ENCODE measurements at regions not wholly inside any gene's neighbourhood (a gene's known extent, or its start where the extent isn't known, plus 50 kb on each side); places are given as distances from the start of the nearest gene placed in this dataset.

DNA sequence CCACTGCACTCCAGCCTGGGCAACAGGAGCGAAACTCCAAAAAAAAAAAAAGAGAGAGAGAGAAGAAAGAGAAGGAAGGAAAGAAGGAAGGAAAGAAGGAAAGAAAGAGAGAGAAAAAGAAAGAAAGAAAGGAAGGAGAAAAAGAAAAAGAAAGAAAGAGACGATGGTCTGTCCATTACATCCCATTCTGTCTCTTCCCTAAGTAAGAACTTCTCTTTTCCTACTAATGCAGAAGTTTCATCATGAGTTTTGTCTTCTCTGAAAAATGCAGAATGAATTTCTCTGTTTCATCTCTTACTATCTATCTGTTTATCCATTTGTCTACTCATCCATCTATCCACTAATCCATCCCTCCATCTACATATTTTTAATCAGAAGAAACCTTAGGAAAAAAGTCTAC, 94.9 kb upstream of the MED13 start:
- TF ChIP-seq POLR2AphosphoS5 (IDR thresholded peaks at IDR 0.05; ENCODE audit: low read depth, low read length) (no peak), SIN3A (IDR thresholded peaks at IDR 0.05; ENCODE audit: borderline replicate concordance, insufficient read depth, low read length) (no peak), FOXP2 (optimal IDR thresholded peaks at IDR 0.05; ENCODE audit: borderline replicate concordance, extremely low read depth, extremely low read length, insufficient read depth) (no peak)
- TF ChIP-seq, protein P1, sequence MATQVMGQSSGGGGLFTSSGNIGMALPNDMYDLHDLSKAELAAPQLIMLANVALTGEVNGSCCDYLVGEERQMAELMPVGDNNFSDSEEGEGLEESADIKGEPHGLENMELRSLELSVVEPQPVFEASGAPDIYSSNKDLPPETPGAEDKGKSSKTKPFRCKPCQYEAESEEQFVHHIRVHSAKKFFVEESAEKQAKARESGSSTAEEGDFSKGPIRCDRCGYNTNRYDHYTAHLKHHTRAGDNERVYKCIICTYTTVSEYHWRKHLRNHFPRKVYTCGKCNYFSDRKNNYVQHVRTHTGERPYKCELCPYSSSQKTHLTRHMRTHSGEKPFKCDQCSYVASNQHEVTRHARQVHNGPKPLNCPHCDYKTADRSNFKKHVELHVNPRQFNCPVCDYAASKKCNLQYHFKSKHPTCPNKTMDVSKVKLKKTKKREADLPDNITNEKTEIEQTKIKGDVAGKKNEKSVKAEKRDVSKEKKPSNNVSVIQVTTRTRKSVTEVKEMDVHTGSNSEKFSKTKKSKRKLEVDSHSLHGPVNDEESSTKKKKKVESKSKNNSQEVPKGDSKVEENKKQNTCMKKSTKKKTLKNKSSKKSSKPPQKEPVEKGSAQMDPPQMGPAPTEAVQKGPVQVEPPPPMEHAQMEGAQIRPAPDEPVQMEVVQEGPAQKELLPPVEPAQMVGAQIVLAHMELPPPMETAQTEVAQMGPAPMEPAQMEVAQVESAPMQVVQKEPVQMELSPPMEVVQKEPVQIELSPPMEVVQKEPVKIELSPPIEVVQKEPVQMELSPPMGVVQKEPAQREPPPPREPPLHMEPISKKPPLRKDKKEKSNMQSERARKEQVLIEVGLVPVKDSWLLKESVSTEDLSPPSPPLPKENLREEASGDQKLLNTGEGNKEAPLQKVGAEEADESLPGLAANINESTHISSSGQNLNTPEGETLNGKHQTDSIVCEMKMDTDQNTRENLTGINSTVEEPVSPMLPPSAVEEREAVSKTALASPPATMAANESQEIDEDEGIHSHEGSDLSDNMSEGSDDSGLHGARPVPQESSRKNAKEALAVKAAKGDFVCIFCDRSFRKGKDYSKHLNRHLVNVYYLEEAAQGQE (IDR thresholded peaks at IDR 0.05; ENCODE audit: insufficient read depth in 1 of 2, low read depth in 2 of 2, low read length in 2 of 2): no peak

DNA sequence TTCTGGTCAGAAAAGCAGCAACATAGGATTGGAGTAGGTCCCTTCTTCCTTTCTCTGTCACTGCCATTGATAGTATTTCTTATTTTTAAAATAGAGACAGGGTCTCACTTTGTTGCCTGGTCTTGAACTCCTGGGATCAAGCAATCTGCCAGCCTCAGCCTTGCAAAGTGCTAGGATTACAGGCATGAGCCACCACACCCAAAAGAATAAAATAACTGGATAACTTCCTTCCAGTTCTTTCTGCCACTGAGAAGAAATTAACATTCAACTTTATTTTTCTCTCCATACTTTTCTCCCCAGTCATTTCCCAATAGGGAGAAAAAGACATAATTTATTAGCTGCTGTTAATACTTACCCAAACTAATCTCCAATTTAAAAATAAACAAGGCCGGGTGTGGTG, 91.9 kb upstream of the MED13 start:
- TF ChIP-seq POLR2AphosphoS5 (IDR thresholded peaks at IDR 0.05; ENCODE audit: low read depth, low read length) (no peak), FOXP2 (optimal IDR thresholded peaks at IDR 0.05; ENCODE audit: borderline replicate concordance, extremely low read depth, extremely low read length, insufficient read depth) (no peak), SIN3A (IDR thresholded peaks at IDR 0.05; ENCODE audit: borderline replicate concordance, insufficient read depth, low read length) (no peak), TAF1 (IDR thresholded peaks at IDR 0.05; ENCODE audit: borderline replicate concordance, insufficient read depth, low read length) (no peak)
- TF ChIP-seq, protein P1 (IDR thresholded peaks at IDR 0.05; ENCODE audit: insufficient read depth in 1 of 2, low read depth in 2 of 2, low read length in 2 of 2): no peak

DNA sequence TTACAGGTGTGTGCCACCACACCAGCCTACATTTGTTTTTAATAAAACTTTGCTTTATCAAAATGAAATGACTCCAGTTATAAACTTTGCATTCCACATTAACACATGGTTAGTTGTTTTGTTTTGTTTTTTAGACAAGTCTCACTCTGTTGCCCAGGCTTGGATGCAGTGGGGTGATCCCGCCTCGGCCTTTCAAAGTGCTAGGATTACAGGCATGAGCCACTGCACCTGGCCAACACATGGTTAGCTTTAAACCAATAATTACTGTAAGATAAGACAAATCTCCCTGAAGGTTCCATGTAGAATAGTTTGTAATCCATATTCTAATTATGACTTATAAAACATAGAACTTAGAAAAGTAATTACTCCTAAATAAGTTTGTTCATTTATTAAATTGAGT, 89.8 kb upstream of the MED13 start:
- TF ChIP-seq POLR2AphosphoS5 (IDR thresholded peaks at IDR 0.05; ENCODE audit: low read depth, low read length) (no peak), FOXP2 (optimal IDR thresholded peaks at IDR 0.05; ENCODE audit: borderline replicate concordance, extremely low read depth, extremely low read length, insufficient read depth) (no peak), TAF1 (IDR thresholded peaks at IDR 0.05; ENCODE audit: borderline replicate concordance, insufficient read depth, low read length) (no peak), SIN3A (IDR thresholded peaks at IDR 0.05; ENCODE audit: borderline replicate concordance, insufficient read depth, low read length) (no peak)
- TF ChIP-seq, protein P1 (IDR thresholded peaks at IDR 0.05; ENCODE audit: insufficient read depth in 1 of 2, low read depth in 2 of 2, low read length in 2 of 2): no peak

DNA sequence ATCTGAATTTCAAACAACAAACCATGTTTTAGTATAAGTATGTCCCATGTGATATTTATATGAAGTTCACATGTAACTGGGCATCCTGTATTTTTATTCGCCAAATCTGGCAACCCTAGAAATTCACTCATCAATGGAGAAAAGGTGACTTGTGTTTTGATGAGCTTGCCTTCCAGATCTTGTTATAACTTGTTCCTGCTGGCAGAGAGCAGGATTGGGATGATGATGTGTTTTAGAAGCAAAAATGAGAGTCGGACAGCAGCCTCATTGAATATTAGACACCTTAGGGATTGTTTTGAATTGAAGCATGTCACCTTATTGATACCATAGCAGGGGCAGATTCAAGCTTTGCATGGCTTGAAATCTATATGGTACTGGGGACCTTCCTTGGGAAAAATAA, 85.4 kb upstream of the MED13 start:
- TF ChIP-seq POLR2AphosphoS5 (IDR thresholded peaks at IDR 0.05; ENCODE audit: low read depth, low read length) (no peak), TAF1 (IDR thresholded peaks at IDR 0.05; ENCODE audit: borderline replicate concordance, insufficient read depth, low read length) (no peak), FOXP2 (optimal IDR thresholded peaks at IDR 0.05; ENCODE audit: borderline replicate concordance, extremely low read depth, extremely low read length, insufficient read depth) (no peak), SIN3A (IDR thresholded peaks at IDR 0.05; ENCODE audit: borderline replicate concordance, insufficient read depth, low read length) (no peak)
- TF ChIP-seq, protein P1 (IDR thresholded peaks at IDR 0.05; ENCODE audit: insufficient read depth in 1 of 2, low read depth in 2 of 2, low read length in 2 of 2): no peak

DNA sequence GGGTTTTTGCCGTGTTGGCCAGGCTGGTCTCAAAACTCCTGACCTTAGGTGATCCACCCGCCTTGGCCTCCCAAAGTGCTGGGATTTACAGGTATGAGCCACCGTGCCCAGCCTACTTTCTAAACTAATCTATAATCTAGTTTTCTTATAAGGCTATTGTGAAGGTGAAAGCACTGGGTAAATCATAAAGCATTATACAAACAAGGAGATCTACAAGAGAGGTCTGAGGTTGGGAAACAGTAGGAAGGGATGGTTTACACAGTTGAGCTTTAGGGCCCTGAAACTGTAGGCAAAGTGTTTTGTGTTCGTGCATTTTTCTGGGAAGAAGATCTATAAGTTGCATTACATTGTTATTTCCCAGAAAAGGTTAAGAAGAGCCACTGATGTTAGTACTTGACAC, 84.9 kb upstream of the MED13 start:
- TF ChIP-seq POLR2AphosphoS5 (IDR thresholded peaks at IDR 0.05; ENCODE audit: low read depth, low read length) (no peak), FOXP2 (optimal IDR thresholded peaks at IDR 0.05; ENCODE audit: borderline replicate concordance, extremely low read depth, extremely low read length, insufficient read depth) (no peak), SIN3A (IDR thresholded peaks at IDR 0.05; ENCODE audit: borderline replicate concordance, insufficient read depth, low read length) (no peak), TAF1 (IDR thresholded peaks at IDR 0.05; ENCODE audit: borderline replicate concordance, insufficient read depth, low read length) (no peak)
- TF ChIP-seq, protein P1 (IDR thresholded peaks at IDR 0.05; ENCODE audit: insufficient read depth in 1 of 2, low read depth in 2 of 2, low read length in 2 of 2): no peak

Data from PFSK-1 (cell line).